ENCODE measurements at regions not wholly inside any gene's neighbourhood (a gene's known extent, or its start where the extent isn't known, plus 50 kb on each side); places are given as distances from the start of the nearest gene placed in this dataset.

GRCh38 chr20:57043669-57044268, 222.7 kb downstream of the BMP7 start:
- DNase-seq (ENCODE audit: low read depth in 4 of 4, low spot score in 3 of 4): no peak

- DNase-seq (ENCODE audit: low read depth in 4 of 4, low spot score in 3 of 4): no peak
These were observed 219.0 kb downstream of the BMP7 start for GRCh38 chr20:57047281-57048026.

- peak in 1 of 4 donors; percentile 26 for DNase-seq (ENCODE audit: low read depth in 4 of 4, low spot score in 3 of 4)
These were observed 218.2 kb downstream of the BMP7 start for GRCh38 chr20:57048027-57048869.

GRCh38 chr20:57049296-57049695, 217.1 kb downstream of the BMP7 start:
- DNase-seq (ENCODE audit: low read depth in 4 of 4, low spot score in 3 of 4): no peak

- no peak for DNase-seq (ENCODE audit: low read depth in 4 of 4, low spot score in 3 of 4)
These were observed 215.3 kb downstream of the BMP7 start for GRCh38 chr20:57051096-57051495.

- no peak for DNase-seq (ENCODE audit: low read depth in 4 of 4, low spot score in 3 of 4)
These were observed 213.4 kb downstream of the BMP7 start for GRCh38 chr20:57053067-57053466.

- no peak for DNase-seq (ENCODE audit: low read depth in 4 of 4, low spot score in 3 of 4)
These were observed 212.5 kb downstream of the BMP7 start for GRCh38 chr20:57053793-57054552.

GRCh38 chr20:57055345-57055744, 211.1 kb downstream of the BMP7 start:
- no peak for DNase-seq (ENCODE audit: low read depth in 4 of 4, low spot score in 3 of 4)

GRCh38 chr20:57056651-57057050, 209.8 kb downstream of the BMP7 start:
- DNase-seq (ENCODE audit: low read depth in 4 of 4, low spot score in 3 of 4): no peak

GRCh38 chr20:57059055-57059596, 207.3 kb downstream of the BMP7 start:
- no peak for DNase-seq (ENCODE audit: low read depth in 4 of 4, low spot score in 3 of 4)

- no peak for DNase-seq (ENCODE audit: low read depth in 4 of 4, low spot score in 3 of 4)
These were observed 205.9 kb downstream of the BMP7 start for GRCh38 chr20:57060407-57061050.

GRCh38 chr20:57061051-57061900, 205.2 kb downstream of the BMP7 start:
- DNase-seq (ENCODE audit: low read depth in 4 of 4, low spot score in 3 of 4): peak; percentile 24 to 36 (median 31)

GRCh38 chr20:57062241-57062640, 204.2 kb downstream of the BMP7 start:
- DNase-seq (ENCODE audit: low read depth in 4 of 4, low spot score in 3 of 4): no peak

- DNase-seq (ENCODE audit: low read depth in 4 of 4, low spot score in 3 of 4): no peak
These were observed 203.7 kb downstream of the BMP7 start for GRCh38 chr20:57062696-57063270.

- DNase-seq (ENCODE audit: low read depth in 4 of 4, low spot score in 3 of 4): no peak
These were observed 201.6 kb downstream of the BMP7 start for GRCh38 chr20:57064836-57065235.

GRCh38 chr20:57065646-57066045, 200.8 kb downstream of the BMP7 start:
- DNase-seq (ENCODE audit: low read depth in 4 of 4, low spot score in 3 of 4): no peak

GRCh38 chr20:57066126-57066900, 200.1 kb downstream of the BMP7 start:
- DNase-seq (ENCODE audit: low read depth in 4 of 4, low spot score in 3 of 4): no peak

GRCh38 chr20:57069442-57069841, 197.0 kb downstream of the BMP7 start:
- no peak for DNase-seq (ENCODE audit: low read depth in 4 of 4, low spot score in 3 of 4)

Data from right renal pelvis (tissue), 4 donors.